Cardiac fibroblast (primary cell): ENCODE measurements at regions not wholly inside any gene's neighbourhood (a gene's known extent, or its start where the extent isn't known, plus 50 kb on each side); places are given as distances from the start of the nearest gene placed in this dataset.
A peak's percentile ranks its signal among the peaks of the same experiment; 100 is the strongest.

Experiments used
- DNase-seq, 2 donors: peaks; one replicate each; pipeline versions ENCODE4 v3.0.0 to v3.0.0-alpha.2; 2010; ENCODE audit warnings: low read depth in 2 of 2
- H3K4me3 ChIP-seq, 2 donors: replicated peaks in 1 of 2; 1 replicate in 1 of 2; 2 replicates in 1 of 2; pipeline ENCODE4 v1.5.1; 2011; ENCODE audit warnings: low read depth in 2 of 2, low read length in 2 of 2, mild to moderate bottlenecking in 2 of 2, moderate library complexity in 1 of 2
- TF ChIP-seq, protein P1 (sequence below): IDR thresholded peaks from one replicate; pipeline ENCODE4 v1.5.1; 2011; ENCODE audit warnings: low read depth, mild to moderate bottlenecking, low read length, inconsistent platforms

DNA sequence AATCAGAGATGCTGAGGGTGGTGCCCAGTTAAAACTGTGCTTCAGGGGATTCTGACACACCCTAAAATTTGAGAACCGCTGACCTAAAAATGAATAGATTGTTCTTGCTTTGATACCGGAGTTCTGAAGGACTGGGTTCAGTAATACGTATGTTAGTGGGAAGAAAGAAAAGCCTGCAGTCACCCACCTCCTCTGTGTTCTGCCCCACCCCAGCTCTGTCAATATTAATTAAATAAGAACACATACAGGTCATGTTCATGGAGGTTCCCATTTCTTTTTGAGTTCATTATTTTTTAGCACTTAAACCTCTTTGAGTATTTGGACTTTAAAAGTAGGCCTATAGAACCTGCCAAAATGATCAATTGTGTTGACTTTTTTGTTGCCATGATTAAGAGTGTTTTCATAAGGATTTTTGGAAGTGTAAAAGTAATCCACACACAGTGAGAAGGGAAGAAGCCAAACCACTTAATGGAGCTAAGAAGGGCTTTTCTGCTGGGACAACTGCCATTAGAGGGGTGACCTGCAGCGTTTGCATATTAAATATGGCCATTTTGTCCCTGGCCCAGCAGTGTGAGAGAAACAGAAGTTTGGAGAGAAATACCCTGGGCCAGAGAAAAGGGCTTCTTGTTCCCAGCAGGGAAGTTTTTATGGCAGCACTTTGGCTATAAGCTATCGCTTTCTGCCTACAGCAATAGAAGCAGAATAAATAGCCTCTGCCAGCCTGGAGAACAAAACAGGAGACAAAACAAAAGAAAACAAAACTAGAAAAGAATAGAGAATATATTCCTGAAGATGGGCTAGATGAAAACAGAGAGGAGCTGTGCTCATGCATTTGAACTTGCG is 80.7 kb upstream of the RNF152 start:
- TF ChIP-seq, protein P1, sequence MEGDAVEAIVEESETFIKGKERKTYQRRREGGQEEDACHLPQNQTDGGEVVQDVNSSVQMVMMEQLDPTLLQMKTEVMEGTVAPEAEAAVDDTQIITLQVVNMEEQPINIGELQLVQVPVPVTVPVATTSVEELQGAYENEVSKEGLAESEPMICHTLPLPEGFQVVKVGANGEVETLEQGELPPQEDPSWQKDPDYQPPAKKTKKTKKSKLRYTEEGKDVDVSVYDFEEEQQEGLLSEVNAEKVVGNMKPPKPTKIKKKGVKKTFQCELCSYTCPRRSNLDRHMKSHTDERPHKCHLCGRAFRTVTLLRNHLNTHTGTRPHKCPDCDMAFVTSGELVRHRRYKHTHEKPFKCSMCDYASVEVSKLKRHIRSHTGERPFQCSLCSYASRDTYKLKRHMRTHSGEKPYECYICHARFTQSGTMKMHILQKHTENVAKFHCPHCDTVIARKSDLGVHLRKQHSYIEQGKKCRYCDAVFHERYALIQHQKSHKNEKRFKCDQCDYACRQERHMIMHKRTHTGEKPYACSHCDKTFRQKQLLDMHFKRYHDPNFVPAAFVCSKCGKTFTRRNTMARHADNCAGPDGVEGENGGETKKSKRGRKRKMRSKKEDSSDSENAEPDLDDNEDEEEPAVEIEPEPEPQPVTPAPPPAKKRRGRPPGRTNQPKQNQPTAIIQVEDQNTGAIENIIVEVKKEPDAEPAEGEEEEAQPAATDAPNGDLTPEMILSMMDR, result no peak
- DNase-seq, result no peak
- H3K4me3 ChIP-seq, result no peak overlapping the region

- no peak for DNase-seq
- no peak overlapping the region for H3K4me3 ChIP-seq
- TF ChIP-seq, protein P1, result no peak
Observed at GRCh38 chr18:61972389-61973264, 79.8 kb upstream of the RNF152 start.

GRCh38 chr18:61967252-61967891 is 74.6 kb upstream of the RNF152 start:
- DNase-seq, result no peak

GRCh38 chr18:61965311-61965710 is 72.5 kb upstream of the RNF152 start:
- no peak overlapping the region for H3K4me3 ChIP-seq
- peak; percentile 22 to 76 for DNase-seq
- TF ChIP-seq, protein P1, result no peak

More at GRCh38 chr18:61967252-61967891, 74.6 kb upstream of the RNF152 start:
- H3K4me3 ChIP-seq, result no peak overlapping the region
- TF ChIP-seq, protein P1, result no peak

GRCh38 chr18:61964616-61965015 is 71.8 kb upstream of the RNF152 start:
- no peak overlapping the region for H3K4me3 ChIP-seq
- TF ChIP-seq, protein P1, result no peak

GRCh38 chr18:61963705-61964104 is 70.9 kb upstream of the RNF152 start:
- TF ChIP-seq, protein P1, result no peak
- no peak for DNase-seq
- no peak overlapping the region for H3K4me3 ChIP-seq

More at GRCh38 chr18:61964616-61965015, 71.8 kb upstream of the RNF152 start:
- DNase-seq, result no peak
